ENCODE measurements at regions not wholly inside any gene's neighbourhood (a gene's known extent, or its start where the extent isn't known, plus 50 kb on each side); places are given as distances from the start of the nearest gene placed in this dataset.
A peak's percentile ranks its signal among the peaks of the same experiment; 100 is the strongest.

DNA sequence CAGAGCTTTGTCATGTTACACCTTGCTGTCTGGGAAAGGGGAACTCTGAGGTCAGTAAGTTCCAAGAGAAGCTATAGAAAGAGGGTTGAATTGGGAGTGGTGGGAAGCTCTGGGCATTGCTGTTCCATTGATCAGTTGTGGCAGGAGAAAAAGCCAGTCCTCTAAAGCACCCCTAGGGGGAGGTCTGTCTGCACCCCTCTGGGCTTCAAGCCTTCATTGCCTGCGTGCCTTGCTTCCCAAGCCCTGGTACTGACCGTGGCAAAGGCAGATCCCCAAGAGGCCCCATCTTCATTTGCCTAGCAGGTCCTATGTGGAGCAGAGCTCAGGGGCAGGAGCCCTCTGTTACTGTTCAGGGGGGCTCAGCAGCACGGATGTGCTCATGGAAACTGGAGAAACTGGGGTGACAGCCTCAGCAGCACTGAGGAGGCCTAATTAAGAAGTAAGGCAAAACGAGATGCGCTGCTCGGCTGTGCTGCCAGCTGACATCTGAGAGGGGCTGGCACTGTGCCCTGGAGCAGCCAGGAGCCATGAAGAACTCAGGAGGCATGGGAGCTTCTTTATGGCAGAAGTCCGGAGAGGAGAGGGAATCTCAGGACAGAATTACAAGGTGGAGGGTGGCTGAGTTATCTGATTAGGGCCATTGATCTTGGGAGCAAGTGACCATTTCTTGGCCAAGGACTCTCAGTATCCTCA, 270.9 kb downstream of the RPLP1 start:
- no peak for DNase-seq

DNA sequence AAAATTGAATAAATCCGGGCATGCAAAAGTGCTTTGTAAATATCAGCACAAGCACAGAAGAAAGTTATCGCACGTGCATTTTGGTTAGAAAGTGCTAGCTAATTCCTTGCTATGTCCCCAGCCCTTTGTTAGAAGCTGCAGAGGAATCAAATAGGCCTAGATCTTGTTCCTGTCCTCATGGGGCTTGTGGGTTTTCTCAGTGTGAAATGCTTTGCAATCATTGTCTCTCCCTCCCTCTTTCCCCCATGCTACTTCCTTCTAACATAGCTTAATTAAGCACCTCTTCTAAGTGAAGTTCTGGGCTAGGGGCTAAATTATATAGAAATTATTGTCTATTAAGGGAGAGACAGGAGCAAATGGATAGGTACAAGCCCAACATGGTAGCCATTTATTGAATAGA, 271.7 kb downstream of the RPLP1 start:
- no peak for DNase-seq

DNA sequence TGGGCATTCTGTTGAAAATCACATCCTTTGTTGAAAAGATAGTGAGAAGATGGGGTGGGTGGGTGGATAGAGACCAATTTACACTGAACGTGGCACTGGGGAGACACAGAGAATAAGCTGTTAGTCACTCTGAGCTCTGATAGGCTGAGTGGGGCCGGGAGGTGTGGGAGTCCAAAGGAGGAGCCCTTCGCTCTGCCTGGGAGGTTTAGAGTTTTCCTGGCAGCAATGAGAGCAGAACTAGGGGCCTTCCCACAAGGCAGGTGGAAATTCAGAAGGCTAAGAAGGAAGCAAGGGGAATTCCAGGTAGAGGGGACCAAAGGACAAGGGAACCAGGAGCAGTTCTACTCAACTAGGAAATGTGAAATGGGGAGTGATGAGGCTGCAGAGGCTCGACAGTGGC, 272.7 kb downstream of the RPLP1 start:
- no peak for DNase-seq

DNA sequence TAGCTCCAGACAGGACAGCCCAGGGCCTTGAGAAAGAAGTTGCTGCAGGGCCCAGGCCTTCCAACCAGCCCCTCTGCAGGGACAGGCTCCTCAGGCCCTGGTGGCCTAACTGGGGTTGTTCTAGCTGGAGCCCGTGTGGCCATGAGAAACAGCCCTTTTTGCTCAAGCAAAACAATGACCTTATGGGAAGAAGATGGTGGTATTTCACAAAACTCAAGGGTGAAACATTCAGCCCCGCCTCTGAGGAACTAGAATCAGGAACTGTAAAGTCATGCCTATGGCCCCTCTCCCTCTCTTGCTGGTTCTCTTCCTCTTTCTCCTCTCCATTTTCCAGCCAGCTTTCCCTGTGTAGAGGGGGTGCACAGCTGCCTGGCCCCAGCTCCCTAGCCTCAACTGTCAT, 273.3 kb downstream of the RPLP1 start:
- no peak for DNase-seq

DNA sequence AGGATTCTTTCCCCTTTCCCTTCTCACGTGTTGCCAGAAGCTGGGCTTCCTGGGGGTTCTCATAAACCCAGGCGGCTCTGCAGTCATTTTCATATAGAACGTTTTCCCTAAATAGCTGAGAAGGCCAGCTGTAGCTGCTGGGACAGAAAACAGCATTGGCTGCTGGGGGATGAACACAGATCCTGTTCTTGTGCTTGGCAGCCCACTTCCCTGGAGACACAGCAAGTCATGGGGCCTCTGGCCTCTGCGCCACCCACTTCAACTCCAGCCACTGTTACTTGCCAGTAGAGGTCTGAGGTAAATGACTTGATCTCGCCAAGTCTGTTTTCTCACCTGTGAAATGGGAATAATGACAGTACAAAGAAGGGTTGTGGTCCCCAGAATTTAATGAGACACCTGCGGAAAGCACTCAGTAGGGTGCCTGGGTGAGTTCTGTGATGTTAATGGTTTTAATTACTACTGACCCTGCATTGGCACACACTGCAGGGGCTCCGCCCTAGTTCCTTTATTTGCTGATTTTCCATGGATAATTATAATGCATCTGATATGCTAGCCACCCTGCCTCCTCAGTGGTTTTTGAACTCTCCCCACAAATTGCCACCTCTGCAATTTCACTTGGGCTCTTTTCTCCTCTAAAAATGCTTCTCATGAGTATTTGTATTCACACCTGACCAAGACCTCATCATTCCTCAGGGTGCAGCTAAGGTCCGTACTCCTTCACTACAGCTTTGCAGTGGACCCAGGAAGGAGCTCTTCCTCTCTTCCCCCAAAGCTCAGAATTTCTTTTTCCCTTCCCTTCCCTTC, 274.7 kb downstream of the RPLP1 start:
- no peak for DNase-seq

DNA sequence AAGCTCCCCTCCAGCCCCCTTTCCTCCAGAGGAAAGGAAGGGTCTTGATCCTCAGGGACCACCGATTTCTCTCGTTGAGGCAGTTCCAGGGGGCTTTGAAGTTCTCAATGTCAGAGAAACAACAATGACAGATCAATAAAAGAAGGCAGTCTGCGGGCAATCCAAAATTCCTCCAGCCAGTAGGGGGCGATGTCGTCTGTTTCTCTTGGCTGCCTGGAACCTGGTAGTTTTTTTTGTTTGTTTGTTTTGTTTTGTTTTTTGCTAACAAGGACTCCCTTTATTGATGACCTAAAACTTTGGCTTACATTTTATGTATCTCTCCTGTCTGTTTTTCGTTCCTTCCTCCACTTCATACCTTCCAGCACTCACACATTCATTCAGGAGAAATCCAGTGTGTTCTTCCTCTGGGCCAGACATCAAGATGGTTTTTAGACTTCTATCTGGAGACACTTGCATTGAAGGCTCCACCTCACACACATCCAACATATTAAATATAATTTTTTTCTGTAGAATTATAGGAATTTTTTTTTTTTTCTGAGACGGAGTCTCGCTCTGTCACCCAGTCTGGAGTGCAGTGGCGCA, 276.6 kb downstream of the RPLP1 start:
- peak; percentile 81 for DNase-seq

DNA sequence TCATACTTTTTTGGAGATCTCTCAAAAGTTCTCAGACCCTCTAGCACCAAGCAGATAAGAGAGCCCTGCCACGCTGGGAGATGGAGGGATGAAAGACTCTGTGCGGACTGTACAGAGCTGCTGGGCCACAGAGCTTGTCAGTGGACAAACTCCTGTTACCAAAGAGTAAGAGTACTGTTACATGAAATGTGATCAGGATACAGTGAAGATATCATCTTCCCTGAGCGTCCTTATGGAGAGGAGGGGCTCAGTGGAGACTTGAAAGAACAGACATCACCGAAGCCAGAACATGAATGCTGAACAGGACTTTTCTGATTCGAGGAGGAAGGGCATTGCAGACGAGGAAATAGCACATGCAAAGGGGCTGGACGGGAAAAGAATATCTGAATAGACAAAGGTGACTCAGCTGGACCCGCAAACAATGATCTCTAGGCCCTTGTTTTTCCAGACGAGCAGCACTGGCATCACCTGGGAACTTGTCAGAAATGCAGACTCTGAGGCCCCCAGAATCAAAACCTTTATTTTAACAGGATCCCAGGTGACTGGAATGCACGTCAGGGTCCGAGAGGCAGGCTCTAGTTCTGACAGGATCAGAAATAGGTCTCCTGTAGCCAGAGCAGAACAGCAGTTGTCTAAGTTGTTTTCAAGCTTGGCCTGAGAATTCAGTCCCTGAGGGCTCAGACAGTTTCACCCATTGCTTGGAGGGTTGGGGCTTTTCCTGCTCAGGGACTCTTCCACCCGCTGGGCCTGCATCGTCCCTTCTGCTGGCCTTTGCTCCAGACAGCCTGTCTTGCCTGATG, 277.9 kb downstream of the RPLP1 start:
- no peak for DNase-seq

DNA sequence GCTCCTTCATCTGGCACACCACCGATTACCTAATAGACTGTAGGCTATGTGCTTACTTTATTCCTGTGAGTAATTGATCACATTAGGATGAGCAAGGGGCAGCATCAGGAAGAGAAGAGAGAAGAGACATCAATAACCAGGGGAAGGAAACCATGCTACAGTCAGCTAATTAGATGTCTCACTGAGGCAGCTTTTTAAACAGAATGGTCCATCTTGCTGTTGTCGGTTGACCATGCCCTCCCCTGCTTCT, 278.4 kb downstream of the RPLP1 start:
- no peak for DNase-seq

DNA sequence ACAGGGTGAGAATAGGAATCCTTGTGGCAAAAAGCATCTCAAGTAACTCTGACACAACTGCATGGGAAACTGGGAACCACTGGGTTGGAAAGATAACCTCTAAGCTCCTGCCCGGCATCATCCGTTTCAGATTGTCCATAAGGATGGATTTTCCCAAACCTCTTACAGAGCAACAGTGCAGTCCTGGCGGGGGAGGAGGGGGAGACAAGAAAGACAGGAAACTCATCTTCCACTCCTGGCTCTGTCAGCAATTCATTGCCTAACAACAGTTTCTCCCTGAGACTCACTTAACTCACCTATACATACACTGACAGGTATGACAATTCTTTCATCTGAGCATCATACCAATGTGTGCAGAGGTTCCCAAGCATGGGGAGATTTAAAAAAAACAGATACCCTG, 279.0 kb downstream of the RPLP1 start:
- DNase-seq = no peak

DNA sequence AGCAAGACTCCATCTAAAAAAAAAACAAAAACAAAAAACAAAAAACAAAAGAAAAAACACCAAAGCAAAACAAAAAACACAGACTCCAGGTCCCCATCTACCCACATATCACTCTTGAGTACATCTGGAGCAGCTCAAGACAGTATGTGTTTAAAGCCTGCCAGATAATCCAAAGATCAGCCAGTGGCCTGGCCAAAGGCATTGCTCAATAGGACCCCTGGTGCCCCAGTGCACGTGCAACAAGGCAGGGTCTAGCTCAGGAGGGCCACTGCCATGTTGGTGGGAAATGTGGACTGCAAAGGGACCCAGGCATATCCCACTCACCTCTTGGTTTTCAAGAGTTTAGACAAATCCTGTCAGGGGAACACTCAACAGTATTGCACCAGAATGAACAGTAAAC, 279.5 kb downstream of the RPLP1 start:
- DNase-seq = no peak

DNA sequence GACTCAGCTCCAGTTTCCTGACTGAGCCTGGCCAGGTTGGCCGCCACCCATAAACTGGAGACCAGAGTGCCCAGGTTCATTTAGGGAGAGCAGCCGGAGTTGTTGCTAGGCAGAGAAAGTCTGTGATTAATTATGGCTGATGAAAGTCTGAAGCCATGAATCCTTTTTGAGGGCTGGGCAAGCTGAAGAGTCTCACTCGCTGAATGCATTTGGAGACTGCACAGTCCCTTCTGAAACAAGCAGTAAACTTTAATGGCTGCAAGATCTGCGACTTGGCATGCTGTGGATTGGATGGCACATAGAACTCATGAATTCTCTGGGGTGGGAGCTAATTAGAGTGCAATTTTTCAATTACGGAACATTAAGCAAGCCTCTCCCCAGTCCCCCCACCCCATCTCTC, 282.1 kb downstream of the RPLP1 start:
- DNase-seq = no peak

DNA sequence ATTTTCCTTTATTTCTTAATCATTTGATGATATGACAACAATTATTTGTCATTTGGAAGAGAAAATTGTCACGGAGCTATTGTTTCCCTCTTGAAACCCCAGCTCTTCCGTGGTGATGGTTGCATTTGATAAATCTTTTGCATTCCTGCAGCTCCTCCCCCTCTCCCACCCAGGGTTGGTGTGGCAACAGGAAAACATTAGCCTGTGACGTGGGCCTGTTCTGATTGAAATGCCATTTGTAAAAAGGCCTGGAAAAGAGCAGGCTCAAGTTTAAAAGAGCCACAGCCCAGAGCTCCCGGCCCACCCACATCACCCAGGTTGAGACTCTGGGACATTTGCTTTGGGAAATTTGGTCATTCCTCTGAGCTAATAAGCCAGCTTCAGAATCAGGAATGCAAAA, 282.5 kb downstream of the RPLP1 start:
- no peak for DNase-seq

DNA sequence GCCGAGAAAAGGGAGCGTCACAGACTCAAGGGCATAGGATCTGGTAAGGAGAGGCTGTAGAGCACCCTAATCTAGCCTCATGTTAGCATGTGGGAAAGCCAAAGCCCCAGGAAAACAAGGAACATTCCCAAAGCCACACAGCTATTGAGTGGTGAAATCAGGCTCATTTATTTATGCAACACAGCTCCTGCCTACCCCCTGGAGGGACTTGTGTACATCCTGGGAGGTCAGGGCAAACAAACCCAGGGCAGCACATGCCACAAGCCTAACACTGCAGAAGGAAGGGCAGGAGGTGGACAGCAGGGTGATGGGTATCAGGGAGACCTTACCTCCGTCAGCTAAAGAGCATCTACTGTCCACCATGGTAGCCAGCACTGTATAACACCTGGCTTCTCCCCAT, 283.5 kb downstream of the RPLP1 start:
- DNase-seq = no peak

DNA sequence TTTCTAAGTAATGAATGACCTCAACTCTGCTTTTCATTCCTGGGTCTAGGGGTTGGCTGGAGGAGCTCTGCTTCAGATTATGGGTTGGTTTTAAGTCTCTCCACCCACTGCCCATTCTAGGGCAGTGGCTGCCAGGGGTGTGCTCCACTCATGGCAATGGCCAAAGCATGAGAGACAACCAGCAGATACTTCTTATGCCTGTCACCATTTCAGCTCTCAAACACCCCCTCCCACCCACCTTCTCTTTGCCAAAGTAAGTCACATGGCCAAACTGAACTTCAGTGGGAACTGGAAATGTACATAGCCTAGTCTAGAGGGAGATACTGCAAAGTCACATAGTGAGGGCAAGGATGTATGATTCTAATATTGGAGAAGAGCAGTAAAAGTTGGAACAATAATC, 285.3 kb downstream of the RPLP1 start:
- DNase-seq = no peak

DNA sequence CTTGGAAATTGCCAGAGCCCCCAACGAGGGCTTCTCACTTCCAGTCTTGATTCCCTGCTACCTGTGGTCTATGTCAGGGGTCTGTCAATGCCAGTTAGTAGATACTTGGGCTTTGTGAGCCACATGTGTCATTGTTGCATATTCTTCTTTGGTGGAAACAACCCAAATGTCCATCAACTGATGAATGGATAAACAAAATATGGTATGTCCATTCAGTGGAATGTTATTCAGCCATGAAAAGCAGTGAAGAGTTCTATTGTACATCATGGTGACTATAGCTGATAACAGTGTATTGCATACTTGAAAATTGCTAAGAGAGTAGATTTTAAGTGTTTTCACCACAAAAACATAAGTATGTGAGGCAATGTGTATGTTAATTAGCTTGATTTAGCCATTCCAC, 288.1 kb downstream of the RPLP1 start:
- DNase-seq = no peak

DNA sequence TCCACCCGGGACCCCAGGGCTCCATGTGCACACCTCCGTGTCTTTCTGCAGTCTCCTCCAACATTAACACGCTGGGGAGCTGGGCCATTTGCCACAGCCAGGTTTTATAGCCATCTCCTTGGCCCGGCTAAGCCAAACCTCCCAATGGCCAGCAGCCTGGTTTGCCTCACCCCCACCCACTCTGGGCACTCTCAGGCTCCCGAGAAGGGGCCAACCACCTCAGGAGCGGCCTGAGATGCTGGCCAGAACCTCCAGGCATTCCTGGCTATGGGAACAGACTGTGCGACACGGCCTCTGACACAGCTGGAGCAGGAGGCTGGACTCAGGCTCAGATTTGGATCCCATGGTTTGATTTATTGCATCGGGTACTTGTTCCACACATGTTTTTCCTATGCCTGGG, 289.7 kb downstream of the RPLP1 start:
- no peak for DNase-seq

DNA sequence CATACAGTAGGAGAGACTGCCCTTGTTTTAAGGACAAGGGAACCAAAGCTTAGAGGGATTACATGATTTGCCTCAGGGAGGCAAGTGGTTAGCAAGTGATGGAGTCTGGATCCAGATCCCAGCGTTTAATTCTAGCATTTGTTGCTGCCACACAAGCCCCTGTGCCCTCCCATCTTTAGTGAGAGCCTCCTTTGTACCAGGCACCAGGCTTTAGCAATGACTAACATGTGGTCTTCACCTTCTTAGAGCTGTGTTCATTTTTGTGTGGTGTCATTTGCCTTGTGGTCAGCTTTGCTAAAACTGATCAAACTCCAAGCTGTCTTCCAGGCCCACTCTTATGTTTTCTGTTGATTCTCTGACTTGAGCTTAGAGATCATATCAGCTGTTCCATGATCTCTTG, 290.5 kb downstream of the RPLP1 start:
- no peak for DNase-seq

DNA sequence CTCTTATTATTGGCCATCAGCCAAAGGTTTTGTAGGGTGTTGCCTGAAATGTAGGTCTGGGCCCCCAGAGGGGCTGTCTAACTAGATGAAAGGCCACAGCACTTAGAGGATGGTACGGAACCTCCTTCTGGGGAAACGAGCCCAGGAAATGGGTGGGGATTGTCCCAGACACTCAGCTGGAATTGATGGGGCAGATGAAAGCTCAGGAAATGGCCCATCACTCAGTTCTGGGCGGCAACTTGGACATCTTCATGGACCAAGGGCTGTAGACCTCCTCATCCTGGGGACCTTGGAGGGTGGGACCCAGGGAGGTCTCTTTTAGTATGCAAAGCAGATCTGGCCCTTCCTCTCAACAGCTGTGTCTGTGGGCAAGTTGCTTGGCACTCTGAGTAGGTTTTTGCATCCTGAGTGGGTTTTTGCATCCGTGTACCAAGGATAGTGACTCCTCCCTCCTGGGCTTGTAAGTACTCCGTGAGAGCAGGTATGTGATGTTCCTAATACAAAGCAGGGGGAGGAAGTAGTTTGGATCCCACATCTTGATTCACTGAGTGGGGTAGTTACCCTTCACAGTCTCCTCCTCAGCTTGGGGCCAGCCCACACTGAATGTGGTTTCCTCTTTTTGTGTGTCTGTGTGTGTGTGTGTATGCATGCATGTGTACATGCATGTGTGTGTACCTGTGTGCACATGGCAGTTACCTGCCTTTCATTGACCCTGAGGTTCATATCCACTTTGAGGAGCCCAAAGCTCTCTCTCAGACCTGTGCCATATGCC, 292.0 kb downstream of the RPLP1 start:
- DNase-seq = no peak

DNA sequence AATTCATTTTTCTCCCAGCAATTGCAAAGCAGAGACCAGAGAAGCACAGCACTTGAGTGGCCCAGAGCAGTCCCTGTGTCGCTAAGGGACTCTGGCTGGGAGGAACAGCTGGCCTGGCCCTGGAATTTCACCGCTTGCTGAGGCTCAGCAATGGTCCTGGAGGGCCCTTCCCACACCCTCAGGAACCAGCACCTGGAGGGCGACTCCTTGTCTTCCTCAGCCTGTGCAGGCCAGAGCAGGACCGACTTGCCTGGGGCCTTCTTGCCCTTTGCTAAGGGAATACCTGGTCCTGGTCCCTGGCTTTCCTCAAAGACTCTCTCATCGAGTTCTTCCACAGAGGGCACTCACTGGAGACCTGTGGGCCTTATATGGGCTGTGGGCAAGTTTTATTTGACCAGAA, 294.6 kb downstream of the RPLP1 start:
- no peak for DNase-seq

DNA sequence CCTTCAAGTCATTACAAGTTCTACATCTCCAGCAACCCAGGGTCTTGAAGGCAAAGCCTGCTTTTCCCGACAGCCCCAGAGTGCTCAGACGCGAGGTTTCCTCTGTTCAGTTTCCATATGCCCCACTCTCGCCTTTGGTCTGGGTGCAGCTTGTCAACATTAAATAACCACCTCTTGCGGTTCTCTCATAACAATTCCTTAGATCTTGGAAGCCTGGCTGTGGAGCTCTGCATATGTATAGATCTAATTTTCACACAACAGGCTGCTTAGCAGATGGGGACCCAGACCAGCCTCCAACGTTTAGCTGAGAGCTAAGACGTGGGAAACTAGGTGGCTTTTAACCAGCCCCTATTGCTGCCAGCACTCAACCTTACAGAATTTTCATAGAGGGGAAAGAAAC, 295.5 kb downstream of the RPLP1 start:
- DNase-seq = no peak

DNA sequence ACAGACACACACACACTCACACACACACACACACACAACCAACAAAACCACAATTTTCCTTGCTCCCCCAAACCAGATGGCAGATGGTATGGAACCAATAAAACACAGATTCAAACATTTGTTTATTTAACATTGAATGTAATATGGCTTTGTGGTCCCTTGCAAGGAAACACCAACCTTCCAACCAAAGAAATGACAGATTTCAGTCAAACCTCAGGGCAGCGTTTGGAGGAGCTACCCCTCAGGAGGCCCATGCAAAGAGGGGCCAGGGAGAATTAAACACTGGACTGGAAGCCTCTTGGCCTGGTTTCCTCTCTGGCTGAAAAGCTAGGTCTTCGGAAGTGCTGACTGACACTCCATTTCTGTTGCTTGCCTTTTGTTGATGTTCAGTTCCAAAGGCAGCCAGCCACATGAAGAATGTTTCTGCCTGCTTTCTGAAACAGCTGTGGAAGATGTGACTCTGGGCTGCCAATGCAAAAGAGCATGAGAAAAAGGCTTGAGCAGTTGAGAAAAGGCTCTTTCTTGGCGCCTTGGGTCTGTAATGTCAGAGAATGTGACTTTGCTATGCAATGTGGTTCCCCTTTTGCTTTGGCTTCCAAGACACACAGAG, 296.1 kb downstream of the RPLP1 start:
- DNase-seq = no peak

DNA sequence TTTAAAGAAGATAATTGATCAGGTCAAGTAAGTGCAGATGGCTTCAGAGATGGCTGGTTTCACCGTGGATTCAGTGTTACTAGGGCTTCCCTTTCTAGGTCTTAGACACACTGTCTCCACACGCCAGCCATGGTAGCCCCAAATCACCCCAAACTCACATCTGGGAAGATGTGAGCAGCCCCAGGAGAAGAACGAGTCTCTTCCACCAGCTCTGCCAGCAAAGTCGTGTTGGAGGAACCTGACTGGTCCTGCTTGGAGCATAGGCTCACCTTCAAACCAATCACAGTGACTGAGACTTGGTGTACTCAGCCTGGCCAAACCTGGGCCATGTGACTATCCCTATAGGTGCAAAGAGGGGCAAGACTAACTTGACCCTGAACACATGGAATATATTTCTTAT, 296.7 kb downstream of the RPLP1 start:
- DNase-seq = no peak

DNA sequence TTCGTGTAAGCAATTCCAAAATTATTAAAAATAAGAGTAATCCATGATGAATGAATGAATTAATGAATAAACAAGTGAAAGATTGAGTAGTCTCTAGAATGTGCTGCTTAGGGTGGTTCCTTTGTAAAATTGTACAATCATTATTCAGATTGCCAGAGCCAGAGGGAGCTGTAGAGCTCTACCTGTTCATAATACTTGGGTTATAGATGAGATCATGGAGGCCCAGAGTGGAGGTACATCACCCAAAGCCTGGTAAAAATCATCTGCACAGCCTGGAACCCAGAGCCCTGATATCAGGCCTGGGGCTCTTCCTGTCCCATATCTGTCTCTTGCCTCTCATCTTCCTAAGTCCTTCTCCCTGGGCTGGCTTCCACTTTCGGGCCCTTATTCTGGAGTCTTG, 297.2 kb downstream of the RPLP1 start:
- DNase-seq = no peak

All from activated T-cell treated with anti-CD3 and anti-CD28 coated beads, Interleukin-2, amount 50 U/mL, for 1 hour (primary cell).